OCI-LY7 (cell line): ENCODE measurements at regions not wholly inside any gene's neighbourhood (a gene's known extent, or its start where the extent isn't known, plus 50 kb on each side); places are given as distances from the start of the nearest gene placed in this dataset.

Experiments used
- BruUV-seq: library from RNA; stranded (reverse); fragments of 400-500 nt; replicated peaks from 2 replicates; lab custom pipeline; 2021; lab: Mats Ljungman, UMichigan
- CTCF ChIA-PET: fragments of 300-600 bp; sonication (Branson Sonifier 250); formaldehyde crosslinking; loops from one replicate; lab custom pipeline; 2022; ENCODE audit warnings: antibody characterized with exemption; ENCODE audit not compliant: unreplicated experiment; lab: Charles Lee
- POLR2A ChIA-PET: fragments of 300-600 bp; sonication (Branson Sonifier 250); formaldehyde crosslinking; loops from one replicate; lab custom pipeline; 2022; ENCODE audit warnings: antibody characterized with exemption; lab: Charles Lee
- DNase-seq: peaks from one replicate; pipeline ENCODE4 v3.0.0-alpha.2; 2015; ENCODE audit warnings: low spot score
- H2AFZ ChIP-seq: fragments of 200-600 bp; sonication (generic), shearing (Covaris generic); 2 replicates; pipeline ENCODE4 v1.6.1; 2014; ENCODE audit warnings: mild to moderate bottlenecking, antibody characterized with exemption, low read length, moderate library complexity
- H3K27ac ChIP-seq: fragments of 200-600 bp; sonication (generic); 2 replicates; pipeline ENCODE4 v1.5.1; 2014; ENCODE audit warnings: mixed run types, low read depth, mild to moderate bottlenecking, moderate library complexity, low read length, inconsistent platforms; ENCODE audit not compliant: poor library complexity, severe bottlenecking
- H3K36me3 ChIP-seq: fragments of 200-600 bp; sonication (generic); 2 replicates; pipeline ENCODE4 v1.6.1; 2014; ENCODE audit warnings: mild to moderate bottlenecking, antibody characterized with exemption, low read length, moderate library complexity, mixed read lengths; ENCODE audit not compliant: insufficient read depth
- H3K4me1 ChIP-seq: fragments of 200-600 bp; sonication (generic); 2 replicates; pipeline ENCODE4 v1.5.1; 2014; ENCODE audit warnings: mild to moderate bottlenecking, low read length; ENCODE audit not compliant: insufficient read depth, poor library complexity, severe bottlenecking
- H3K4me2 ChIP-seq: fragments of 200-600 bp; sonication (generic); 2 replicates; pipeline ENCODE4 v1.6.1; 2014; ENCODE audit warnings: mild to moderate bottlenecking, low read length
- H3K4me3 ChIP-seq: fragments of 200-600 bp; sonication (generic); 2 replicates; pipeline ENCODE4 v1.5.1; 2014; ENCODE audit warnings: mild to moderate bottlenecking, low read depth, low read length; ENCODE audit not compliant: poor library complexity, severe bottlenecking
- H3K79me2 ChIP-seq: fragments of 200-600 bp; sonication (generic); 2 replicates; pipeline ENCODE4 v1.6.1; 2016; ENCODE audit warnings: low read depth, mild to moderate bottlenecking, low read length, moderate library complexity, mixed read lengths; ENCODE audit not compliant: insufficient read depth
- H3K9me2 ChIP-seq: fragments of 200-600 bp; sonication (generic); 2 replicates; pipeline ENCODE4 v1.6.1; 2016; ENCODE audit warnings: mild to moderate bottlenecking, low read length, mixed read lengths; ENCODE audit not compliant: insufficient read depth
- H3K9me3 ChIP-seq: fragments of 200-600 bp; sonication (generic); 2 replicates; pipeline ENCODE4 v1.6.1; 2014; ENCODE audit warnings: mild to moderate bottlenecking, mixed run types, low read length, mixed read lengths
- H4K20me1 ChIP-seq: fragments of 200-600 bp; sonication (generic); 2 replicates; pipeline ENCODE4 v1.6.1; 2014; ENCODE audit warnings: mild to moderate bottlenecking, antibody characterized with exemption, low read length, moderate library complexity, mixed read lengths; ENCODE audit not compliant: insufficient read depth
- EZH2phosphoT487 ChIP-seq: fragments of 200-600 bp; sonication (generic); IDR thresholded peaks from 2 replicates; pipeline ENCODE4 v1.6.1; 2018; ENCODE audit warnings: low read depth, borderline replicate concordance, mild to moderate bottlenecking, mixed run types, antibody characterized with exemption, low read length, moderate library complexity, mixed read lengths
- intact Hi-C: fragments of 100-400 bp; cut with micrococcal nuclease; formaldehyde crosslinking; loops from one replicate; pipeline ENCODE4 v1.10.0; 2022; ENCODE audit not compliant: unreplicated experiment
- TF ChIP-seq, protein P1 (sequence below): fragments of 200-600 bp; sonication (generic); conservative IDR thresholded peaks from 2 replicates; pipeline ENCODE4 v1.5.1; 2014; ENCODE audit warnings: mild to moderate bottlenecking, antibody characterized with exemption, low read length, moderate library complexity, mixed read lengths

DNA sequence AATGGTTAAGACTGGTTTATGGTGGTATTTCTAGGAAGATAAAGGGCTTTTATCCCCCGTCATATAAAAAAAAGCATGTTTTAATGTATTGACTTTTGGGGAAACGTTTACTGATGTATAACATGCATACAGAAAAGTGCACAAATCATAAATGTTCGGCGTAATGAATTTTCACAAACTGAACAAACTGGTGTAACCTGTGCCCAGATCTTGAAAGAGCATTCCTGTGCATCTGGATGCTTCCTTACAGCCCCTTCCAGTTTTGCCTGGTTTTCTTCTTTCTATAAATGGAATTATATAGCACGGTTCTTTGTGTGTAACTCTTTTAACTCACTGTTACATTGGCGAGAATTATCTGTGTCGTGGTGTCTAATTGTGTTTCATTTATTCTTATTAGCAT, 693.8 kb upstream of the TBX3 start:
- H3K4me2 ChIP-seq, result no peak overlapping the region
- no peak overlapping the region for H3K4me3 ChIP-seq
- H3K27ac ChIP-seq, result no peak overlapping the region
- H4K20me1 ChIP-seq, result no peaks in the 10 kb centered on the region
- no peaks in the 10 kb centered on the region for H3K36me3 ChIP-seq
- ChIA-PET POLR2A (no interaction called here), CTCF (no interaction called here)
- no peaks in the 10 kb centered on the region for H3K9me2 ChIP-seq
- no peak overlapping the region for H2AFZ ChIP-seq
- intact Hi-C loops, result no loop called here
- no peak for DNase-seq
- TF ChIP-seq, protein P1, sequence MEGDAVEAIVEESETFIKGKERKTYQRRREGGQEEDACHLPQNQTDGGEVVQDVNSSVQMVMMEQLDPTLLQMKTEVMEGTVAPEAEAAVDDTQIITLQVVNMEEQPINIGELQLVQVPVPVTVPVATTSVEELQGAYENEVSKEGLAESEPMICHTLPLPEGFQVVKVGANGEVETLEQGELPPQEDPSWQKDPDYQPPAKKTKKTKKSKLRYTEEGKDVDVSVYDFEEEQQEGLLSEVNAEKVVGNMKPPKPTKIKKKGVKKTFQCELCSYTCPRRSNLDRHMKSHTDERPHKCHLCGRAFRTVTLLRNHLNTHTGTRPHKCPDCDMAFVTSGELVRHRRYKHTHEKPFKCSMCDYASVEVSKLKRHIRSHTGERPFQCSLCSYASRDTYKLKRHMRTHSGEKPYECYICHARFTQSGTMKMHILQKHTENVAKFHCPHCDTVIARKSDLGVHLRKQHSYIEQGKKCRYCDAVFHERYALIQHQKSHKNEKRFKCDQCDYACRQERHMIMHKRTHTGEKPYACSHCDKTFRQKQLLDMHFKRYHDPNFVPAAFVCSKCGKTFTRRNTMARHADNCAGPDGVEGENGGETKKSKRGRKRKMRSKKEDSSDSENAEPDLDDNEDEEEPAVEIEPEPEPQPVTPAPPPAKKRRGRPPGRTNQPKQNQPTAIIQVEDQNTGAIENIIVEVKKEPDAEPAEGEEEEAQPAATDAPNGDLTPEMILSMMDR, result no peak
- TF ChIP-seq EZH2phosphoT487, result no peak
- H3K79me2 ChIP-seq, result no peaks in the 10 kb centered on the region
- no peaks in the 10 kb centered on the region for H3K9me3 ChIP-seq
- no TSS peak for BruUV-seq
- H3K4me1 ChIP-seq, result no peaks in the 10 kb centered on the region

DNA sequence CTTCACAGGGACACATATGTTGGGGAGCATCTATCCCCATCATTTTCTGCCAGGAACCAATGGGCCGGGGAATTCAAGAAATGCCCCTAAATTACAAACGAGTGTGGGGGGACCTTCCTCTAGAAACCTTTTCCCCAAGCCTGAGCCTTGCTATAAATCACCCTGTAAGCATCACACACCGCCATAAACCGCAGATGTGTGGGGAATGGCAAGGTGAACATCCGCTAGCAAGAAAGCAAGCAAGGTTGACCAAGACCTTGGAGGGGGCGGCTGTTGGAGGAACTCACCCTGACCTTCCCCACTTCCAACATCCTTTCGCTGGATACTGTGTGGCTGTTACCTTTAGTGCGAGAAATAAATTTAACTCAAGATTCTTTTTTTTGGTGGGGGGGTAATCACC, 693.3 kb upstream of the TBX3 start:
- H3K9me3 ChIP-seq, result no peaks in the 10 kb centered on the region
- H2AFZ ChIP-seq, result no peak overlapping the region
- no peaks in the 10 kb centered on the region for H3K9me2 ChIP-seq
- no peak for DNase-seq
- no TSS peak for BruUV-seq
- no peak overlapping the region for H3K27ac ChIP-seq
- ChIA-PET CTCF (no interaction called here), POLR2A (no interaction called here)
- intact Hi-C loops, result no loop called here
- no peaks in the 10 kb centered on the region for H3K4me1 ChIP-seq
- TF ChIP-seq, protein P1, result no peak
- no peak for TF ChIP-seq EZH2phosphoT487
- no peak overlapping the region for H3K4me3 ChIP-seq
- no peaks in the 10 kb centered on the region for H4K20me1 ChIP-seq
- H3K36me3 ChIP-seq, result no peaks in the 10 kb centered on the region
- H3K4me2 ChIP-seq, result no peak overlapping the region
- H3K79me2 ChIP-seq, result no peaks in the 10 kb centered on the region

DNA sequence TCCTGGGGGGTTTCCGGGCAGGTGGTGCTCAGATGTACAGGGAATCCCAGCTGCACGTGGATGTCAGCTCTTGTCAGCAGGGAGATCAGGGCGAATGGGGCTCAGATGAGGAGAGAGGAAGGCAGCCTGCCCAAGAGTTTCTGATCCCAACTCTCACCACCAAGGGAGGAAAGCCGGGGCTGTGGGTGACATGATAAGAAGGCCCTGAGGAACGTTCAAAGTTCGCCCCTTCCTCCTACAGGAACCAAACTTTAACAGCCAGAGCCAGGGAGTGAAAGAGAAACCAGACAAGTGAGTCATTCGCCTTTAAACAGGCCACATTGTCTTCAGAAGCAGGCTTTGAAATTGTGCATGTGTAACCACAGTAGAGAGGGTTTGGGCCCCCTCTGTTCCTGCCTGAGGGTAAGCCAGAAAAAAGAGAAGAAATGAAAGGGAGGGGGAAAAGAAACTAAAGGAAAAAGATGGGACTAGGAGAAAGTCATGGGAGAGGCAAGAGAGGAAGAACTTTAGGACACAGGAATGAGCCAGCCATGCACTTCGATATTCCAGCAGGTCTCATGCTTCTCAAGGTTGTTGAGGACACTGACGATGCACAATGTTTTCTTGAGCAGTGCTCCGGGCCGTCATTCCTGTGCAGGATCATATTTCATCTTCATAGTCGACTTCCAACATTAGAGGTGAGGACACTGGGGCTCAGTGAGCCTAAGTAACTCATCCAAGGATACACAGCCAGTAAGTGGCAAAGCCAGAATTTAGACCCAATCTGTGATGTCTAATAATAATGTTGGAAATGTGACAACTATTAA, 691.4 kb upstream of the TBX3 start:
- no peak overlapping the region for H3K4me3 ChIP-seq
- no peak overlapping the region for H3K27ac ChIP-seq
- CTCF ChIA-PET, result no interaction called here
- no TSS peak for BruUV-seq
- H2AFZ ChIP-seq, result no peak overlapping the region
- intact Hi-C loops, result no loop called here
- no peak overlapping the region for H3K4me2 ChIP-seq
- H3K9me2 ChIP-seq, result no peaks in the 10 kb centered on the region
- H4K20me1 ChIP-seq, result no peaks in the 10 kb centered on the region
- no peaks in the 10 kb centered on the region for H3K9me3 ChIP-seq
- TF ChIP-seq, protein P1, result no peak
- no peak for TF ChIP-seq EZH2phosphoT487
- H3K36me3 ChIP-seq, result no peaks in the 10 kb centered on the region
- no peak for DNase-seq
- POLR2A ChIA-PET, result no interaction called here
- no peaks in the 10 kb centered on the region for H3K4me1 ChIP-seq
- H3K79me2 ChIP-seq, result no peaks in the 10 kb centered on the region
